Epithelial cell of proximal tubule (primary cell): ENCODE measurements at regions not wholly inside any gene's neighbourhood (a gene's known extent, or its start where the extent isn't known, plus 50 kb on each side); places are given as distances from the start of the nearest gene placed in this dataset.

Experiments
- DNase-seq: peaks from one replicate; pipeline ENCODE4 v3.0.0-alpha.2; 2011; ENCODE audit warnings: low read depth
- H3K4me3 ChIP-seq: 2 replicates; pipeline ENCODE4 v1.5.1; 2011; ENCODE audit warnings: low read depth, mild to moderate bottlenecking, low read length
- CTCF ChIP-seq: conservative IDR thresholded peaks from 2 replicates; pipeline ENCODE4 v1.5.1; 2012; ENCODE audit warnings: low read depth, mild to moderate bottlenecking, low read length

GRCh38 chr3:83193526-83193925, 1432.1 kb upstream of the GBE1 start:
- TF ChIP-seq CTCF, result no peak
- no peak overlapping the region for H3K4me3 ChIP-seq
- DNase-seq, result no peak

GRCh38 chr3:83189634-83190033, 1428.2 kb upstream of the GBE1 start:
- no peak for TF ChIP-seq CTCF
- DNase-seq, result no peak
- H3K4me3 ChIP-seq, result no peak overlapping the region

- TF ChIP-seq CTCF, result no peak
- no peak overlapping the region for H3K4me3 ChIP-seq
- DNase-seq, result no peak
These were observed 1408.0 kb upstream of the GBE1 start for GRCh38 chr3:83169473-83169872.

GRCh38 chr3:83150896-83151295, 1389.5 kb upstream of the GBE1 start:
- H3K4me3 ChIP-seq, result no peak overlapping the region
- DNase-seq, result no peak
- no peak for TF ChIP-seq CTCF

GRCh38 chr3:83140983-83141382, 1379.5 kb upstream of the GBE1 start:
- no peak for DNase-seq
- no peak for TF ChIP-seq CTCF
- H3K4me3 ChIP-seq, result no peak overlapping the region

- DNase-seq, result no peak
- TF ChIP-seq CTCF, result no peak
- no peak overlapping the region for H3K4me3 ChIP-seq
These were observed 1369.8 kb upstream of the GBE1 start for GRCh38 chr3:83131236-83131635.

GRCh38 chr3:83122774-83123350, 1361.4 kb upstream of the GBE1 start:
- no peak for TF ChIP-seq CTCF
- H3K4me3 ChIP-seq, result no peak overlapping the region
- no peak for DNase-seq
